WTC11 (cell line): ENCODE measurements at regions not wholly inside any gene's neighbourhood (a gene's known extent, or its start where the extent isn't known, plus 50 kb on each side); places are given as distances from the start of the nearest gene placed in this dataset.

Source experiments
- CREM ChIP-seq: sonication (generic); formaldehyde crosslinking; IDR thresholded peaks from 2 replicates; pipeline ENCODE4 v1.8.1; 2022; ENCODE audit warnings: mild to moderate bottlenecking, missing genetic modification reagents, moderate library complexity
- CTCF ChIP-seq: fragments of 200-600 bp; IDR thresholded peaks from 2 replicates; pipeline ENCODE4 v1.8.0; 2022; ENCODE audit warnings: antibody characterized with exemption
- MAX ChIP-seq: sonication (generic); formaldehyde crosslinking; IDR thresholded peaks from 2 replicates; pipeline ENCODE4 v1.8.0; 2022; ENCODE audit warnings: mild to moderate bottlenecking, missing genetic modification reagents
- NFYB ChIP-seq: sonication (generic); formaldehyde crosslinking; conservative IDR thresholded peaks from 2 replicates; pipeline ENCODE4 v1.8.0; 2022; ENCODE audit warnings: low read depth, missing genetic modification reagents
- NR1H2 ChIP-seq: sonication (generic); formaldehyde crosslinking; IDR thresholded peaks from 2 replicates; pipeline ENCODE4 v1.9.0; 2021; ENCODE audit warnings: mild to moderate bottlenecking, moderate library complexity, missing genetic modification reagents
- RELA ChIP-seq: sonication (generic); formaldehyde crosslinking; IDR thresholded peaks from 2 replicates; pipeline ENCODE4 v1.8.1; 2022; ENCODE audit warnings: missing genetic modification reagents, mild to moderate bottlenecking, borderline replicate concordance
- SP1 ChIP-seq: sonication (generic); formaldehyde crosslinking; conservative IDR thresholded peaks from 2 replicates; pipeline ENCODE4 v1.8.1; 2022; ENCODE audit warnings: missing genetic modification reagents
- USF1 ChIP-seq: sonication (generic); formaldehyde crosslinking; IDR thresholded peaks from 2 replicates; pipeline ENCODE4 v1.8.0; 2022; ENCODE audit warnings: mild to moderate bottlenecking, missing genetic modification reagents
- ZNF396 ChIP-seq: fragments of 250-450 bp; sonication (Bioruptor Pico); IDR thresholded peaks from 2 replicates; pipeline ENCODE4 v1.8.0; 2021; ENCODE audit warnings: mild to moderate bottlenecking, moderate library complexity, borderline replicate concordance
- ZNF671 ChIP-seq: fragments of 250-450 bp; sonication (Bioruptor Pico); IDR thresholded peaks from 2 replicates; pipeline ENCODE4 v1.8.0; 2021; ENCODE audit warnings: mild to moderate bottlenecking
- ZSCAN18 ChIP-seq: fragments of 250-450 bp; sonication (Bioruptor Pico); IDR thresholded peaks from 2 replicates; pipeline ENCODE4 v2.1.2; 2022; ENCODE audit warnings: mild to moderate bottlenecking, moderate library complexity

- no peak for TF ChIP-seq MAX (CRISPR knock-in tag)
- no peak for TF ChIP-seq NR1H2 (CRISPR knock-in tag)
- TF ChIP-seq CTCF, result no peak
- TF ChIP-seq ZSCAN18 (CRISPR knock-in tag), result no peak
- no peak for TF ChIP-seq CREM (CRISPR knock-in tag)
- TF ChIP-seq USF1 (CRISPR knock-in tag), result no peak
- no peak for TF ChIP-seq NFYB (CRISPR knock-in tag)
- no peak for TF ChIP-seq SP1 (CRISPR knock-in tag)
- no peak for TF ChIP-seq RELA
- no peak for TF ChIP-seq ZNF396 (CRISPR knock-in tag)
- TF ChIP-seq ZNF671 (CRISPR knock-in tag), result no peak
These were observed 94.3 kb downstream of the CCDC71L start for GRCh38 chr7:106566672-106567071.
